MG63 (cell line): ENCODE measurements at regions not wholly inside any gene's neighbourhood (a gene's known extent, or its start where the extent isn't known, plus 50 kb on each side); places are given as distances from the start of the nearest gene placed in this dataset.
"Not testable (repeated sequence)": the region's sequence is repeated elsewhere in the genome, so short reads cannot be mapped to it uniquely, and the experiment has no call there.

ENCODE experiments used
- DNase-seq: peaks from one replicate; pipeline ENCODE4 v3.0.0-alpha.2; 2020
- H3K27me3 ChIP-seq: fragments of 250-450 bp; sonication (Bioruptor Pico); 2 replicates; pipeline ENCODE4 v1.5.1; 2020; ENCODE audit warnings: mild to moderate bottlenecking, moderate library complexity
- H3K36me3 ChIP-seq: fragments of 250-450 bp; sonication (Bioruptor Pico); 2 replicates; pipeline ENCODE4 v1.5.1; 2020; ENCODE audit warnings: mild to moderate bottlenecking, moderate library complexity
- H3K4me3 ChIP-seq: fragments of 250-450 bp; sonication (Bioruptor Pico); 2 replicates; pipeline ENCODE4 v1.5.1; 2020; ENCODE audit warnings: mild to moderate bottlenecking, moderate library complexity
- H3K9me3 ChIP-seq: fragments of 250-450 bp; sonication (Bioruptor Pico); 2 replicates; pipeline ENCODE4 v1.5.1; 2020; ENCODE audit warnings: mild to moderate bottlenecking, moderate library complexity

DNA sequence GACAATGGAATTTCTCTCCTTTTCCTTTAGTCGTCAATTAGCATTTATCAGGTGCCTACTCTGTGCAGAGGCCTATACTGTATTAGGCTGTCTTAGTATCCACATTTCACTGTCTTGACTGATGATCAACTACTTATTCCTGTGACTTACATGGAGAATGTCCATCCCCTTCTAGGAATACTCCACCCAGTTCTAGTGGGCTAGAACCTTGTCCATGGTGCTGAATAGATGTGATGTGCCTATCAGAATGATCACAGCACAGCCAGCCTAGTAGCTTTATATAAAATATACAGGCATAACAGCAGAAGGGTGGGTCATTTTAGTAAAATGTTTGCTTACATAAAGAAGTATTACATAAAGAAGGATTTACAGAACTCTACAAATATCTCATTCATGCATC, 621.4 kb downstream of the PDCD6IP start:
- Histone ChIP-seq H3K9me3 (no peaks in the 10 kb centered on the region), H3K4me3 (no peak overlapping the region), H3K27me3 (no peaks in the 10 kb centered on the region), H3K36me3 (no peaks in the 10 kb centered on the region)
- DNase-seq: no peak

DNA sequence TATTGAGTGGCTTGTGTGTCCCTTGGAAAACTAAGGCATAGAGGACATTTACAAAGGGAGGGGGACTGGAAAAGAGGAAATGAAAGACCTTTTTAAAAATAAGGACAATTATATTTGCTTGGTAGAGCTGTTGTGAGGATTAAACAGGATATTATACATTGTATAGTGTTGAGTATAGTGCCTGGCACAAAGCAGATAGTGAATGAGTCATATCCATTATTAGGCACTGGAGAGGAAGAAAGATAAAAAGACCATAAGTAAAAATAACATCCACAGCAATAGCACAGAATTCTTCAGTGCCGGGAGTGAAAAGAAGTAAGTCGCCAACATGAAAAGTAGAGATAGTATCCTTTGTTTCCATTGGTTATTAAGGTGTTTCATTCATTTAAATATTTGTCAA, 623.3 kb downstream of the PDCD6IP start:
- Histone ChIP-seq H3K4me3 (no peak overlapping the region), H3K36me3 (no peaks in the 10 kb centered on the region), H3K9me3 (no peaks in the 10 kb centered on the region), H3K27me3 (no peaks in the 10 kb centered on the region)
- DNase-seq: no peak

- no peak for DNase-seq
- Histone ChIP-seq H3K27me3 (no peaks in the 10 kb centered on the region), H3K36me3 (no peaks in the 10 kb centered on the region), H3K9me3 (no peaks in the 10 kb centered on the region), H3K4me3 (no peak overlapping the region)
Observed at GRCh38 chr3:34439796-34440195, 641.4 kb downstream of the PDCD6IP start.

DNA sequence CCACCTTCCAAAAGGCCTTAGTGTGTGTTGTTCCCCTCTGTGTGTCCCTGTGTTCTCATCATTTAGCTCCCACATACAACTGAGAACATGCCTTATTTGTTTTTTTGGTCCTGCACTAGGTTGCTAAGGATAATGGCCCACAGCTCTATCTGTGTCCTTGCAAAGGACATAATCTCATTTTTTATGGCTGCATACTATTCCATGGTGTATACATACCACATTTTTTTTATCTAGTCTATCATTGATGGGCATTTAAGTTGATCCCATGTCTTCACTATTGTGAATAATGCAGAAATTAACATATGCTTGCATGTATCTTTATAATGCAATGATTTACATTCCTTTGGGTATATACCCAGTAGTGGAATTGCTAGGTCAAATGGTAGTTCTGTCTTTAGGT, 645.7 kb downstream of the PDCD6IP start:
- Histone ChIP-seq H3K9me3 (no peaks in the 10 kb centered on the region), H3K36me3 (no peaks in the 10 kb centered on the region), H3K27me3 (no peaks in the 10 kb centered on the region), H3K4me3 (no peak overlapping the region)
- no peak for DNase-seq

DNA sequence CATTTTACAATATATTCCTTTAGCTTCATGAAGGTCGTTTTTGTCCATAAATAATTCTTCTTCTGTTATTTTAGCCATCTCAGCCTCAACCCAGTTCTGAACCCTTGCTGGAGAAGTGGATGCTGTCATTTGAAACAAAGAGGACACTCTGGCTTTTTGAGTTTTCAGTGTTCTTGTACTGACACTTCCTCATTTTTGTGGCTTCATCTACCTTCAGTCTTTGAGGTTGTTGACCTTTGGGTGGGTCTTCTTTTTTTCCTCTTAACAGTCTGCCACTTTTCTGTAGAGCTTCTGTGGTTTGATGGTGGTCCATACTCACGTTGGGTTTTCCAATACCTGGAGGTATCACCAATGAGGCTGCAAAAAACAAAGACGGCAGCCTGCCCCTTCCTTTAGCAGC, 650.9 kb downstream of the PDCD6IP start:
- no peaks in the 10 kb centered on the region for H3K9me3 ChIP-seq
- H3K4me3 ChIP-seq: no peak overlapping the region
- H3K27me3 ChIP-seq: no peaks in the 10 kb centered on the region
- no peak for DNase-seq
- H3K36me3 ChIP-seq: no peaks in the 10 kb centered on the region

DNA sequence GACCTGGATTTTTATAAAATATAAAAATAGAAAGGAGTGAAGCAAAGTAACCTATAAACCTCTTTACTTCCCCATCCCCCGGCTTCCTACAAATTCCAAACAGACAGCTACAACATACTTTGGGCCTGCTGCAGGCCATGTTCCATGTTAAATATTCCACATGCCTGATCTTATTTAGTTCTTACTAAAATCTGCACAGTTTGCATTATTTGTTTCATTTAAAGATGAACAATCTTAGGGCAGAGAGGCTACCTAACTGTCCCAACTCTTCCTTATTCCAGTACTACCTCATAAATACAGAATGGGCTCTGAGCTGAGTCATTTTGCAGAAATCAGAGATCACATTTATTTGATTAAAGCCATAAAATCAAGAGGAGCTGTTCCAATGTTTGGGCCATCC, 665.0 kb downstream of the PDCD6IP start:
- Histone ChIP-seq H3K27me3 (no peaks in the 10 kb centered on the region), H3K4me3 (no peak overlapping the region), H3K9me3 (no peaks in the 10 kb centered on the region), H3K36me3 (no peaks in the 10 kb centered on the region)
- no peak for DNase-seq

- H3K9me3 ChIP-seq: no peaks in the 10 kb centered on the region
- H3K27me3 ChIP-seq: no peaks in the 10 kb centered on the region
- H3K36me3 ChIP-seq: no peaks in the 10 kb centered on the region
- H3K4me3 ChIP-seq: no peak overlapping the region
- DNase-seq: no peak
Observed at GRCh38 chr3:34464646-34465045, 666.2 kb downstream of the PDCD6IP start.

- no peaks in the 10 kb centered on the region for H3K9me3 ChIP-seq
- no peaks in the 10 kb centered on the region for H3K36me3 ChIP-seq
- no peak overlapping the region for H3K4me3 ChIP-seq
- DNase-seq: no peak
- no peaks in the 10 kb centered on the region for H3K27me3 ChIP-seq
Observed at GRCh38 chr3:34475851-34476250, 677.4 kb downstream of the PDCD6IP start.

GRCh38 chr3:34483311-34483887, 685.0 kb downstream of the PDCD6IP start:
- Histone ChIP-seq H3K9me3 (no peaks in the 10 kb centered on the region), H3K4me3 (0 out of 2 replicates have a peak overlapping the region, but pooled peaks have one; percentile 7), H3K27me3 (no peaks in the 10 kb centered on the region), H3K36me3 (no peaks in the 10 kb centered on the region)
- no peak for DNase-seq

GRCh38 chr3:34504366-34504765, 705.9 kb downstream of the PDCD6IP start:
- Histone ChIP-seq H3K9me3 (no peaks in the 10 kb centered on the region), H3K36me3 (no peaks in the 10 kb centered on the region), H3K4me3 (no peak overlapping the region), H3K27me3 (no peaks in the 10 kb centered on the region)
- DNase-seq: no peak

- Histone ChIP-seq H3K4me3 (no peak overlapping the region), H3K9me3 (no peaks in the 10 kb centered on the region), H3K27me3 (no peaks in the 10 kb centered on the region)
Observed at GRCh38 chr3:34504775-34505174, 706.3 kb downstream of the PDCD6IP start.

GRCh38 chr3:34508732-34509131, 710.3 kb downstream of the PDCD6IP start:
- no peak overlapping the region for H3K4me3 ChIP-seq

More at GRCh38 chr3:34504775-34505174, 706.3 kb downstream of the PDCD6IP start:
- no peak for DNase-seq
- H3K36me3 ChIP-seq: no peaks in the 10 kb centered on the region

DNA sequence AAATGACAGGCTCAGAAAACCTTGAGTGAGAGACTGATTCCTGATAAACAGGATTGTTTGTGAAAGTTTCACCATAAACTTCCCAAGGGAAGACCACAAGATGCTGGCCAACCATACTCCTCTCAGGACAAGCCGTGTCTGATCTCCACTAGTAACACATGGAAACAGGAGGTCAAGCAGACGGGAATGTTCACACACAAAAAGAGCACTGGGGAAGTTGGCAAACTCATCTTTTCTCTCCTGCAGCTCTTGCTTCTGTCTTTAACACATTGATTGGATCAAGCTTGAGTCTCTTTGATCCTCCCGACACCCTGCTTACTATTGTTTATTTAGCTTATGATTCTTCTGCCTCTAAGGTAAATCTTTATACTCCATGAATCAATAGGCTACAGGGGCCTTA, 713.5 kb downstream of the PDCD6IP start:
- Histone ChIP-seq H3K4me3 (no peak overlapping the region), H3K27me3 (no peaks in the 10 kb centered on the region), H3K36me3 (no peaks in the 10 kb centered on the region), H3K9me3 (no peaks in the 10 kb centered on the region)
- DNase-seq: no peak

More at GRCh38 chr3:34508732-34509131, 710.3 kb downstream of the PDCD6IP start:
- Histone ChIP-seq H3K27me3 (no peaks in the 10 kb centered on the region), H3K9me3 (no peaks in the 10 kb centered on the region), H3K36me3 (no peaks in the 10 kb centered on the region)
- no peak for DNase-seq

- H3K9me3 ChIP-seq: not testable (repeated sequence)
Observed at GRCh38 chr3:34519008-34519407, 720.6 kb downstream of the PDCD6IP start.

GRCh38 chr3:34531156-34531555, 732.7 kb downstream of the PDCD6IP start:
- no peaks in the 10 kb centered on the region for H3K27me3 ChIP-seq
- DNase-seq: no peak
- no peaks in the 10 kb centered on the region for H3K9me3 ChIP-seq
- H3K36me3 ChIP-seq: no peaks in the 10 kb centered on the region
- no peak overlapping the region for H3K4me3 ChIP-seq

More at GRCh38 chr3:34519008-34519407, 720.6 kb downstream of the PDCD6IP start:
- not testable (repeated sequence) for H3K4me3 ChIP-seq, H3K27me3 ChIP-seq, DNase-seq, H3K36me3 ChIP-seq

- Histone ChIP-seq H3K36me3 (no peaks in the 10 kb centered on the region), H3K27me3 (no peaks in the 10 kb centered on the region)
- DNase-seq: no peak
Observed at GRCh38 chr3:34533451-34533850, 735.0 kb downstream of the PDCD6IP start.

GRCh38 chr3:34534013-34534412, 735.6 kb downstream of the PDCD6IP start:
- Histone ChIP-seq H3K9me3 (no peaks in the 10 kb centered on the region), H3K36me3 (no peaks in the 10 kb centered on the region), H3K4me3 (no peak overlapping the region), H3K27me3 (no peaks in the 10 kb centered on the region)
- DNase-seq: no peak

More at GRCh38 chr3:34533451-34533850, 735.0 kb downstream of the PDCD6IP start:
- Histone ChIP-seq H3K4me3 (no peak overlapping the region), H3K9me3 (no peaks in the 10 kb centered on the region)

GRCh38 chr3:34544136-34544535, 745.7 kb downstream of the PDCD6IP start:
- no peaks in the 10 kb centered on the region for H3K9me3 ChIP-seq
- DNase-seq: no peak
- H3K36me3 ChIP-seq: no peaks in the 10 kb centered on the region
- no peak overlapping the region for H3K4me3 ChIP-seq
- no peaks in the 10 kb centered on the region for H3K27me3 ChIP-seq
